Spinal cord (tissue), 9 donors: ENCODE measurements at regions not wholly inside any gene's neighbourhood (a gene's known extent, or its start where the extent isn't known, plus 50 kb on each side); places are given as distances from the start of the nearest gene placed in this dataset.

Source experiments
- DNase-seq, 6 donors: peaks; one replicate each; pipeline versions ENCODE4 v3.0.0 to v3.0.0-alpha.2; 2013 to 2015; ENCODE audit warnings: low spot score in 6 of 6, low read depth in 4 of 6
- H3K27ac ChIP-seq: one replicate; pipeline ENCODE4 v1.5.1; 2013; ENCODE audit warnings: low read depth, low read length, control low read depth
- H3K27me3 ChIP-seq: one replicate; pipeline ENCODE4 v1.6.1; 2013; ENCODE audit warnings: low read length; ENCODE audit not compliant: control insufficient read depth, insufficient read depth
- H3K36me3 ChIP-seq: one replicate; pipeline ENCODE4 v1.6.1; 2013; ENCODE audit warnings: low read length; ENCODE audit not compliant: control insufficient read depth, insufficient read depth
- H3K4me1 ChIP-seq: one replicate; pipeline ENCODE4 v1.6.1; 2013; ENCODE audit warnings: low read length; ENCODE audit not compliant: control insufficient read depth, insufficient read depth
- H3K4me3 ChIP-seq: one replicate; pipeline ENCODE4 v1.5.1; 2013; ENCODE audit warnings: low read depth, low read length, control low read depth
- H3K9me3 ChIP-seq: one replicate; pipeline ENCODE4 v1.6.1; 2013; ENCODE audit warnings: low read length; ENCODE audit not compliant: control insufficient read depth, insufficient read depth
- WGBS: methylation state at CpG from one replicate; pipeline ENCODE4 v1.1.5; 2013; ENCODE audit warnings: missing lambda C conversion rate; ENCODE audit not compliant: insufficient coverage; 5-methylcytosine and 5-hydroxymethylcytosine counted together
- donor health status: healthy.

- Histone ChIP-seq H3K4me3 (no peak overlapping the region), H3K4me1 (peaks cover 3% of the 10 kb centered on the region), H3K9me3 (no peaks in the 10 kb centered on the region), H3K27ac (peak overlapping the region; percentile 22), H3K36me3 (no peaks in the 10 kb centered on the region), H3K27me3 (no peaks in the 10 kb centered on the region)
- peak in 2 of 6 donors; percentile 49 to 58 for DNase-seq
- WGBS = 50% methylated on average over 4 of the region's 5 CpGs
These were observed 70.6 kb downstream of the ADM start for GRCh38 chr11:10375280-10375971.

- 55% methylated on average over 2 of the region's 6 CpGs for WGBS
- Histone ChIP-seq H3K27me3 (no peaks in the 10 kb centered on the region), H3K27ac (peak overlapping the region; percentile 43), H3K4me3 (no peak overlapping the region), H3K9me3 (no peaks in the 10 kb centered on the region), H3K36me3 (no peaks in the 10 kb centered on the region), H3K4me1 (peaks cover 3% of the 10 kb centered on the region)
- peak in 1 of 6 donors; percentile 24 for DNase-seq
These were observed 71.2 kb downstream of the ADM start for GRCh38 chr11:10376061-10376460.

- no peak for DNase-seq
These were observed 72.3 kb downstream of the ADM start for GRCh38 chr11:10377183-10377582.

GRCh38 chr11:10378362-10378761 is 73.5 kb downstream of the ADM start:
- Histone ChIP-seq H3K9me3 (no peaks in the 10 kb centered on the region), H3K27ac (no peak overlapping the region), H3K36me3 (no peaks in the 10 kb centered on the region), H3K4me3 (no peak overlapping the region), H3K4me1 (peaks cover 3% of the 10 kb centered on the region), H3K27me3 (no peaks in the 10 kb centered on the region)
- DNase-seq = no peak
- WGBS = 100% methylated on average over 3 of the region's 4 CpGs

More at GRCh38 chr11:10377183-10377582, 72.3 kb downstream of the ADM start:
- H3K4me1 ChIP-seq = peaks cover 3% of the 10 kb centered on the region
- no peak overlapping the region for H3K4me3 ChIP-seq
- H3K27ac ChIP-seq = no peak overlapping the region
- H3K27me3 ChIP-seq = no peaks in the 10 kb centered on the region
- H3K36me3 ChIP-seq = no peaks in the 10 kb centered on the region
- no peaks in the 10 kb centered on the region for H3K9me3 ChIP-seq

- WGBS = no CpG with 5 or more reads among the region's 1 CpG
- Histone ChIP-seq H3K36me3 (no peaks in the 10 kb centered on the region), H3K4me3 (no peak overlapping the region), H3K27ac (no peak overlapping the region), H3K9me3 (no peaks in the 10 kb centered on the region), H3K4me1 (peaks cover 3% of the 10 kb centered on the region), H3K27me3 (no peaks in the 10 kb centered on the region)
- no peak for DNase-seq
These were observed 74.1 kb downstream of the ADM start for GRCh38 chr11:10379022-10379421.

- WGBS = no CpG with 5 or more reads among the region's 1 CpG
- DNase-seq = no peak
These were observed 74.6 kb downstream of the ADM start for GRCh38 chr11:10379426-10379825.

GRCh38 chr11:10379871-10380568 is 75.0 kb upstream of the AMPD3 start:
- H3K9me3 ChIP-seq = no peaks in the 10 kb centered on the region
- no peak for DNase-seq
- H3K4me3 ChIP-seq = no peak overlapping the region
- H3K4me1 ChIP-seq = peaks cover 3% of the 10 kb centered on the region
- 100% methylated on average over 2 of the region's 2 CpGs for WGBS
- no peaks in the 10 kb centered on the region for H3K27me3 ChIP-seq
- H3K36me3 ChIP-seq = no peaks in the 10 kb centered on the region
- H3K27ac ChIP-seq = peak overlapping the region; percentile 17

More at GRCh38 chr11:10379426-10379825, 74.6 kb downstream of the ADM start:
- Histone ChIP-seq H3K36me3 (no peaks in the 10 kb centered on the region), H3K9me3 (no peaks in the 10 kb centered on the region), H3K4me1 (peaks cover 3% of the 10 kb centered on the region), H3K4me3 (no peak overlapping the region), H3K27me3 (no peaks in the 10 kb centered on the region), H3K27ac (no peak overlapping the region)

- no peak overlapping the region for H3K27ac ChIP-seq
- H3K27me3 ChIP-seq = no peaks in the 10 kb centered on the region
- H3K9me3 ChIP-seq = no peaks in the 10 kb centered on the region
- no peak overlapping the region for H3K4me3 ChIP-seq
- DNase-seq = no peak
- no peaks in the 10 kb centered on the region for H3K4me1 ChIP-seq
- no peaks in the 10 kb centered on the region for H3K36me3 ChIP-seq
- no CpG with 5 or more reads among the region's 4 CpGs for WGBS
These were observed 74.1 kb upstream of the AMPD3 start for GRCh38 chr11:10380921-10381320.

- H3K4me1 ChIP-seq = no peaks in the 10 kb centered on the region
- no peaks in the 10 kb centered on the region for H3K36me3 ChIP-seq
- no peak overlapping the region for H3K4me3 ChIP-seq
- H3K27ac ChIP-seq = no peak overlapping the region
- H3K9me3 ChIP-seq = no peaks in the 10 kb centered on the region
- H3K27me3 ChIP-seq = no peaks in the 10 kb centered on the region
- no peak for DNase-seq
These were observed 73.3 kb upstream of the AMPD3 start for GRCh38 chr11:10381736-10382135.

GRCh38 chr11:10382518-10382917 is 72.5 kb upstream of the AMPD3 start:
- 74% methylated on average over 6 of the region's 6 CpGs for WGBS
- Histone ChIP-seq H3K27me3 (no peaks in the 10 kb centered on the region), H3K9me3 (no peaks in the 10 kb centered on the region), H3K4me1 (peaks cover 6% of the 10 kb centered on the region), H3K27ac (no peak overlapping the region), H3K36me3 (no peaks in the 10 kb centered on the region), H3K4me3 (no peak overlapping the region)
- no peak for DNase-seq
